ENCODE measurements at regions not wholly inside any gene's neighbourhood (a gene's known extent, or its start where the extent isn't known, plus 50 kb on each side); places are given as distances from the start of the nearest gene placed in this dataset.

DNA sequence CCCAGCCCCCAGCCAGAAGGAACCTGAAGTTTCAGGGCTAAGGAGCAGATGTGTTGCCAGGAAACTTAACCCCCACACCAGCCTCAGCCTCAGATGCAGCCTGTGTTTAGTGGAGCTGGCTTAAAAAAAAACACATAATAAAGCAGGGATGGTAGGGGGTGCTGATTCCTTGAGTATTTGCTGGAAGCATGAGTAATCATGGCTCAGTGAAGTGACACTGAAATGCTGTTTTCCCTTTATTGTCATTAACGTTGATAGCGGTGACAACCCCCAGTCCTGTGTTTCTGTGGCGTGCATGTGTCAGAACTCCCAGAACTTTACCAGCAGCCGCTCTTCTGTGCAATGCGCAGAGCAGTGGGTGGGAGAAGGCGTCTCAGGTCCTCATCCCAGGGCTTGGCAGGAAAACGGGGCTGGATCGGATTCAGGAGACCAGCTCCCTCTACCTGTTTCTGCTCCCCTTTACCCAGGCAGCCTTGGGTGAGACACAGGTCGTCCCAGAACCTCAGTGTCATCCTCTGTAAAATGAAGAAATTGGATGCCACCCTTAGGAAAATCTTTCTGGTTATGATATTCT lies 1282.1 kb downstream of the TBC1D22A start:
- ChIA-PET POLR2A (ENCODE audit: unreplicated experiment) (no interaction called here), CTCF (no interaction called here)
- Histone ChIP-seq H3K27me3 (ENCODE audit: low read length) (no peaks in the 10 kb centered on the region), H3K79me2 (ENCODE audit: low read length) (no peaks in the 10 kb centered on the region), H3K36me3 (ENCODE audit: low read depth, low read length) (no peaks in the 10 kb centered on the region), H3K4me2 (ENCODE audit: low read length) (no peak overlapping the region), H3K9ac (ENCODE audit: low read length) (no peak overlapping the region), H4K20me1 (ENCODE audit: low read length) (no peaks in the 10 kb centered on the region), H3K9me2 (replicated peaks; ENCODE audit: low read length) (no peaks in the 10 kb centered on the region), H3K9me3 (ENCODE audit: low read length) (no peaks in the 10 kb centered on the region), H3K4me3 (ENCODE audit: low read length) (no peak overlapping the region), H2AFZ (ENCODE audit: low read length) (no peak overlapping the region), H3K4me1 (ENCODE audit: insufficient read depth, low read length) (no peaks in the 10 kb centered on the region), H3K27ac (ENCODE audit: low read length) (no peak overlapping the region), H3F3A (ENCODE audit: low read length, unreplicated experiment) (no peaks in the 10 kb centered on the region)
- no TSS peak for BruUV-seq (replicated peaks)
- no peak for TF ChIP-seq EZH2phosphoT487 (IDR thresholded peaks at IDR 0.05; ENCODE audit: borderline replicate concordance, low read length)
- TF ChIP-seq, protein P1, sequence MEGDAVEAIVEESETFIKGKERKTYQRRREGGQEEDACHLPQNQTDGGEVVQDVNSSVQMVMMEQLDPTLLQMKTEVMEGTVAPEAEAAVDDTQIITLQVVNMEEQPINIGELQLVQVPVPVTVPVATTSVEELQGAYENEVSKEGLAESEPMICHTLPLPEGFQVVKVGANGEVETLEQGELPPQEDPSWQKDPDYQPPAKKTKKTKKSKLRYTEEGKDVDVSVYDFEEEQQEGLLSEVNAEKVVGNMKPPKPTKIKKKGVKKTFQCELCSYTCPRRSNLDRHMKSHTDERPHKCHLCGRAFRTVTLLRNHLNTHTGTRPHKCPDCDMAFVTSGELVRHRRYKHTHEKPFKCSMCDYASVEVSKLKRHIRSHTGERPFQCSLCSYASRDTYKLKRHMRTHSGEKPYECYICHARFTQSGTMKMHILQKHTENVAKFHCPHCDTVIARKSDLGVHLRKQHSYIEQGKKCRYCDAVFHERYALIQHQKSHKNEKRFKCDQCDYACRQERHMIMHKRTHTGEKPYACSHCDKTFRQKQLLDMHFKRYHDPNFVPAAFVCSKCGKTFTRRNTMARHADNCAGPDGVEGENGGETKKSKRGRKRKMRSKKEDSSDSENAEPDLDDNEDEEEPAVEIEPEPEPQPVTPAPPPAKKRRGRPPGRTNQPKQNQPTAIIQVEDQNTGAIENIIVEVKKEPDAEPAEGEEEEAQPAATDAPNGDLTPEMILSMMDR (conservative IDR thresholded peaks at IDR 0.05; ENCODE audit: low read depth, low read length), result no peak
- intact Hi-C loops (cut with micrococcal nuclease), result no loop called here
- ATAC-seq, result no peak
- no peak for DNase-seq

DNA sequence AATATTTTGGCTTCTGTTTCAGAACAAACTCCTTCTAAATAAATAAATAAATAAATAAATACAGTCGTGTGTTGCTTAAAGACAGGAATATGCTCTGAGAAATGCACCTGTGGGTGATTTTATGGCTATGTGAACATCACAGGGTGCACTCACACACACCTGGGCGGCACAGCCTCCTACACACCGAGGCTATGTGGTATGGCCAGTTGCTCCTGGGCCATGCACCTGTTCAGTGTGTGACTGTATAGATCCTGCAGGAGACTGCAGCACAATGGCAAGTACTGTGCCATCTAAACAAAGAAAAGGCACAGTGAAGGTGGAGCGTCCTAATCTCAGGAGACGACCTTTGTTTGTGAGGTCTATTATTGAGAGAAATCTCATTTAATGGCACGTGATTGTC lies 1281.1 kb downstream of the TBC1D22A start:
- ATAC-seq (no peak), DNase-seq (no peak)
- Histone ChIP-seq H3K27me3 (ENCODE audit: low read length) (no peaks in the 10 kb centered on the region), H3K9me3 (ENCODE audit: low read length) (no peaks in the 10 kb centered on the region), H3K36me3 (ENCODE audit: low read depth, low read length) (no peaks in the 10 kb centered on the region), H3K4me2 (ENCODE audit: low read length) (no peak overlapping the region), H3K4me3 (ENCODE audit: low read length) (no peak overlapping the region), H3K4me1 (ENCODE audit: insufficient read depth, low read length) (no peaks in the 10 kb centered on the region), H3K27ac (ENCODE audit: low read length) (no peak overlapping the region), H2AFZ (ENCODE audit: low read length) (no peak overlapping the region), H3K9me2 (replicated peaks; ENCODE audit: low read length) (no peaks in the 10 kb centered on the region), H3K79me2 (ENCODE audit: low read length) (no peaks in the 10 kb centered on the region), H4K20me1 (ENCODE audit: low read length) (no peaks in the 10 kb centered on the region), H3F3A (ENCODE audit: low read length, unreplicated experiment) (no peaks in the 10 kb centered on the region), H3K9ac (ENCODE audit: low read length) (no peak overlapping the region)
- intact Hi-C loops (cut with micrococcal nuclease), result no loop called here
- ChIA-PET CTCF (no interaction called here), POLR2A (ENCODE audit: unreplicated experiment) (no interaction called here)
- TF ChIP-seq EZH2 (IDR thresholded peaks at IDR 0.05; ENCODE audit: low read length, unreplicated experiment) (no peak), EZH2phosphoT487 (IDR thresholded peaks at IDR 0.05; ENCODE audit: borderline replicate concordance, low read length) (no peak)
- TF ChIP-seq, protein P1 (conservative IDR thresholded peaks at IDR 0.05; ENCODE audit: low read depth, low read length), result no peak
- no TSS peak for BruUV-seq (replicated peaks)

DNA sequence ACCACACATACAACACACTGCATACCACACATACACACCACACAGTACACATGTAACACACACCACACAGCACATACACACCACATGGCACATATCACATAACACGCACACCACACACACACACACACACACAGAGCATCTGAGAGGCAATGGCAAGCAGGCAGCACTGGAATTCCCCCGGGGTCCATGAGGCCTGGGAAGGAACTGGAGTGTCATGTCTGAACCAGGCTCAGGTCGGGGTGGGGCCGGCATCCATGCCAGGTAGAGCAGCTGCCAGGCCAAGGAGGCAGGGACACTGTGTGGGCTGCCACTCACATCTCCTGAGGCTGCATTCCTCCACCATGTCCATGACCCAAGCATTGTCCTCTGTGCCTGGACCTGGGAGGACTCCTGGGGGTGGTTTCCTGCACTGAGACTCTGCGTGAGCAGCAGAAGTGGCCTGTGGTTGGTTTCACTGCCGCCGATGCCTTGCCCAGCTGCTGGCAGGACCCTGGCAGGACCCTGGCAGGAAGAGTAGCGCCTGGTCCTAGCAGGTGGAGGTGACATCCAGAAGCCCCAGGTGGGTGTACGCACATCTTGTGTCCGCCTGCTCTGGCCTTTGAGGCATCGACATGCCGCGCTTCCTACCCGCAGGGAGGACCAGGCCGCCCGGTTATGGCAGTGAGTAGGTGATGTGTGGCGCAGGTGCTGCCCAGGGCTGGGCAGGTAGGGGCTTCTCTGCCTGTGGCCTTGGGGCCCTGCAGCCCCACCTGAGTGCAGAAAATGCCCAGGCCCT lies 1280.4 kb downstream of the TBC1D22A start:
- H3K79me2 ChIP-seq (ENCODE audit: low read length), result no peaks in the 10 kb centered on the region
- ChIA-PET CTCF (no interaction called here), POLR2A (ENCODE audit: unreplicated experiment) (no interaction called here)
- H3K27ac ChIP-seq (ENCODE audit: low read length), result no peak overlapping the region
- DNase-seq, result no peak
- H3K36me3 ChIP-seq (ENCODE audit: low read depth, low read length), result no peaks in the 10 kb centered on the region
- H3K4me1 ChIP-seq (ENCODE audit: insufficient read depth, low read length), result no peaks in the 10 kb centered on the region
- no peak overlapping the region for H3K4me2 ChIP-seq (ENCODE audit: low read length)
- intact Hi-C loops (cut with micrococcal nuclease), result no loop called here
- TF ChIP-seq EZH2 (IDR thresholded peaks at IDR 0.05; ENCODE audit: low read length, unreplicated experiment) (no peak), EZH2phosphoT487 (IDR thresholded peaks at IDR 0.05; ENCODE audit: borderline replicate concordance, low read length) (no peak)
- TF ChIP-seq, protein P1 (conservative IDR thresholded peaks at IDR 0.05; ENCODE audit: low read depth, low read length), result no peak
- H3F3A ChIP-seq (ENCODE audit: low read length, unreplicated experiment), result no peaks in the 10 kb centered on the region
- ATAC-seq, result no peak
- H3K9ac ChIP-seq (ENCODE audit: low read length), result no peak overlapping the region
- no TSS peak for BruUV-seq (replicated peaks)
- no peaks in the 10 kb centered on the region for H4K20me1 ChIP-seq (ENCODE audit: low read length)
- H2AFZ ChIP-seq (ENCODE audit: low read length), result no peak overlapping the region
- no peak overlapping the region for H3K4me3 ChIP-seq (ENCODE audit: low read length)
- H3K9me3 ChIP-seq (ENCODE audit: low read length), result no peaks in the 10 kb centered on the region
- no peaks in the 10 kb centered on the region for H3K27me3 ChIP-seq (ENCODE audit: low read length)
- no peaks in the 10 kb centered on the region for H3K9me2 ChIP-seq (replicated peaks; ENCODE audit: low read length)

Data from PC-3 (cell line).